ENCODE measurements at regions not wholly inside any gene's neighbourhood (a gene's known extent, or its start where the extent isn't known, plus 50 kb on each side); places are given as distances from the start of the nearest gene placed in this dataset.
A peak's percentile ranks its signal among the peaks of the same experiment; 100 is the strongest.

- no peak for TF ChIP-seq EZH2 (IDR thresholded peaks at IDR 0.05)
- TF ChIP-seq CTCF (IDR thresholded peaks at IDR 0.05) = no peak
- no peak for TF ChIP-seq EZH2phosphoT487 (IDR thresholded peaks at IDR 0.05)
- no peak overlapping the region for H3K4me3 Mint-ChIP-seq
Observed at GRCh38 chr22:44611880-44612496, 90.0 kb upstream of the PRR5 start.

GRCh38 chr22:44610071-44610470 is 91.9 kb upstream of the PRR5 start:
- peaks cover 4% of the 10 kb centered on the region for H3F3A ChIP-seq (ENCODE audit: low read depth)
- DNase-seq (ENCODE audit: low spot score) = no peak
- peaks cover 8% of the 10 kb centered on the region for H3K4me1 ChIP-seq
- H3K4me3 ChIP-seq = no peak overlapping the region
- H3K27ac ChIP-seq = no peak overlapping the region
- no peaks in the 10 kb centered on the region for H3K9me3 ChIP-seq (ENCODE audit: low read depth)
- H3K36me3 ChIP-seq = no peaks in the 10 kb centered on the region
- H3K79me2 ChIP-seq (ENCODE audit: low read depth) = no peaks in the 10 kb centered on the region
- Mint-ChIP-seq H3K9me3 (peaks cover 32% of the 10 kb centered on the region), H3K4me3 (peak overlapping the region; percentile 13), H3K27ac (no peak overlapping the region), H3K36me3 (no peaks in the 10 kb centered on the region), H3K27me3 (ENCODE audit: insufficient read depth, low read depth) (peaks cover 13% of the 10 kb centered on the region), H3K4me1 (peaks cover 15% of the 10 kb centered on the region)
- no peak overlapping the region for H3K4me2 ChIP-seq
- no peaks in the 10 kb centered on the region for H3K27me3 ChIP-seq
- no peak overlapping the region for H2AFZ ChIP-seq (replicated peaks)
- no peak for TF ChIP-seq EZH2phosphoT487 (IDR thresholded peaks at IDR 0.05)
- no peak for TF ChIP-seq EZH2 (IDR thresholded peaks at IDR 0.05)
- TF ChIP-seq CTCF (IDR thresholded peaks at IDR 0.05) = no peak
- H3K9ac ChIP-seq = no peak overlapping the region
- H4K20me1 ChIP-seq (ENCODE audit: low read depth) = no peaks in the 10 kb centered on the region

More at GRCh38 chr22:44611880-44612496, 90.0 kb upstream of the PRR5 start:
- H3K4me3 ChIP-seq = no peak overlapping the region
- H3K4me2 ChIP-seq = no peak overlapping the region
- H3K79me2 ChIP-seq (ENCODE audit: low read depth) = no peaks in the 10 kb centered on the region
- H3K4me1 ChIP-seq = no peaks in the 10 kb centered on the region
- no peaks in the 10 kb centered on the region for H4K20me1 ChIP-seq (ENCODE audit: low read depth)
- Mint-ChIP-seq H3K36me3 (no peaks in the 10 kb centered on the region), H3K27me3 (ENCODE audit: insufficient read depth, low read depth) (peaks cover 13% of the 10 kb centered on the region), H3K27ac (no peak overlapping the region), H3K9me3 (peaks cover 34% of the 10 kb centered on the region), H3K4me1 (peaks cover 5% of the 10 kb centered on the region)
- no peak overlapping the region for H3K9ac ChIP-seq
- H3K27ac ChIP-seq = no peak overlapping the region
- DNase-seq (ENCODE audit: low spot score) = no peak
- no peaks in the 10 kb centered on the region for H3F3A ChIP-seq (ENCODE audit: low read depth)
- H3K9me3 ChIP-seq (ENCODE audit: low read depth) = no peaks in the 10 kb centered on the region
- no peak overlapping the region for H2AFZ ChIP-seq (replicated peaks)
- no peaks in the 10 kb centered on the region for H3K36me3 ChIP-seq
- no peaks in the 10 kb centered on the region for H3K27me3 ChIP-seq

GRCh38 chr22:44609400-44609988 is 92.5 kb upstream of the PRR5 start:
- no peaks in the 10 kb centered on the region for H3K36me3 Mint-ChIP-seq
- TF ChIP-seq EZH2phosphoT487 (IDR thresholded peaks at IDR 0.05) (no peak), EZH2 (IDR thresholded peaks at IDR 0.05) (no peak), CTCF (IDR thresholded peaks at IDR 0.05) (no peak)

More at GRCh38 chr22:44609400-44609988, 92.5 kb upstream of the PRR5 start:
- Histone ChIP-seq H3K4me2 (no peak overlapping the region), H3K9ac (no peak overlapping the region), H3F3A (ENCODE audit: low read depth) (peaks cover 4% of the 10 kb centered on the region), H3K9me3 (ENCODE audit: low read depth) (no peaks in the 10 kb centered on the region), H3K27me3 (no peaks in the 10 kb centered on the region), H3K79me2 (ENCODE audit: low read depth) (no peaks in the 10 kb centered on the region), H3K4me3 (no peak overlapping the region), H3K4me1 (peaks cover 10% of the 10 kb centered on the region), H3K27ac (no peak overlapping the region), H2AFZ (replicated peaks) (no peak overlapping the region), H3K36me3 (no peaks in the 10 kb centered on the region), H4K20me1 (ENCODE audit: low read depth) (no peaks in the 10 kb centered on the region)
- Mint-ChIP-seq H3K27me3 (ENCODE audit: insufficient read depth, low read depth) (peaks cover 16% of the 10 kb centered on the region), H3K4me3 (peak overlapping the region; percentile 13), H3K9me3 (peaks cover 30% of the 10 kb centered on the region), H3K27ac (no peak overlapping the region), H3K4me1 (peaks cover 21% of the 10 kb centered on the region)
- DNase-seq (ENCODE audit: low spot score) = no peak
